Trophoblast cell (in vitro differentiated cells and primary cell): ENCODE measurements at regions not wholly inside any gene's neighbourhood (a gene's known extent, or its start where the extent isn't known, plus 50 kb on each side); places are given as distances from the start of the nearest gene placed in this dataset.

ENCODE experiments used
- DNase-seq, 2 donors: peaks; one replicate each; pipeline ENCODE4 v3.0.0-alpha.2; 2016
- H2AFZ ChIP-seq: 2 replicates; pipeline ENCODE4 v1.6.1; 2013; ENCODE audit warnings: low read length, moderate library complexity, mild to moderate bottlenecking; ENCODE audit not compliant: insufficient read depth, poor library complexity
- H2AK5ac ChIP-seq: 2 replicates; pipeline ENCODE4 v1.6.1; 2013; ENCODE audit warnings: mild to moderate bottlenecking, low read length
- H2BK120ac ChIP-seq: 2 replicates; pipeline ENCODE4 v1.6.1; 2013; ENCODE audit warnings: low read length, mild to moderate bottlenecking, moderate library complexity; ENCODE audit not compliant: insufficient read depth, poor library complexity
- H2BK12ac ChIP-seq: 2 replicates; pipeline ENCODE4 v1.6.1; 2013; ENCODE audit warnings: mild to moderate bottlenecking, low read length, moderate library complexity
- H2BK5ac ChIP-seq: 2 replicates; pipeline ENCODE4 v1.6.1; 2013; ENCODE audit warnings: low read length, low read depth, moderate library complexity, mild to moderate bottlenecking; ENCODE audit not compliant: poor library complexity
- H3K14ac ChIP-seq: 2 replicates; pipeline ENCODE4 v1.6.1; 2013; ENCODE audit warnings: mild to moderate bottlenecking, low read length
- H3K18ac ChIP-seq: 2 replicates; pipeline ENCODE4 v1.6.1; 2013; ENCODE audit warnings: mild to moderate bottlenecking, low read length
- H3K23ac ChIP-seq: 2 replicates; pipeline ENCODE4 v1.6.1; 2013; ENCODE audit warnings: low read length
- H3K27ac ChIP-seq: 2 replicates; pipeline ENCODE4 v1.5.1; 2013; ENCODE audit warnings: low read depth, mild to moderate bottlenecking, inconsistent platforms, low read length, moderate library complexity
- H3K27me3 ChIP-seq: 2 replicates; pipeline ENCODE4 v1.6.1; 2013; ENCODE audit warnings: inconsistent platforms, mild to moderate bottlenecking, low read length, moderate library complexity; ENCODE audit not compliant: insufficient read depth
- H3K36me3 ChIP-seq, 2 experiments: 1 replicate in 1 of 2; 2 replicates in 1 of 2; pipeline ENCODE4 v1.6.1; 2013; ENCODE audit warnings: low read length in 2 of 2, mild to moderate bottlenecking in 2 of 2, moderate library complexity in 1 of 2; ENCODE audit not compliant: insufficient read depth in 2 of 2, control insufficient read depth in 1 of 2
- H3K4ac ChIP-seq: 2 replicates; pipeline ENCODE4 v1.6.1; 2013; ENCODE audit warnings: low read depth, mild to moderate bottlenecking, low read length, moderate library complexity
- H3K4me1 ChIP-seq, 2 experiments: 1 replicate in 1 of 2; 2 replicates in 1 of 2; pipeline ENCODE4 v1.6.1; 2013; ENCODE audit warnings: low read length in 2 of 2, mild to moderate bottlenecking in 2 of 2, moderate library complexity in 1 of 2; ENCODE audit not compliant: insufficient read depth in 2 of 2, control insufficient read depth in 1 of 2
- H3K4me2 ChIP-seq: 2 replicates; pipeline ENCODE4 v1.6.1; 2013; ENCODE audit warnings: inconsistent platforms, mild to moderate bottlenecking, low read length, moderate library complexity
- H3K4me3 ChIP-seq: 2 replicates; pipeline ENCODE4 v1.5.1; 2013; ENCODE audit warnings: mild to moderate bottlenecking, low read depth, low read length, inconsistent platforms
- H3K79me1 ChIP-seq: one replicate; pipeline ENCODE4 v1.6.1; 2013; ENCODE audit warnings: low read length
- H3K79me2 ChIP-seq: 2 replicates; pipeline ENCODE4 v1.6.1; 2013; ENCODE audit warnings: low read length, mild to moderate bottlenecking; ENCODE audit not compliant: control insufficient read depth, insufficient read depth, poor library complexity
- H3K9ac ChIP-seq: 2 replicates; pipeline ENCODE4 v1.6.1; 2013; ENCODE audit warnings: mild to moderate bottlenecking, low read length
- H3K9me3 ChIP-seq: 2 replicates; pipeline ENCODE4 v1.6.1; 2013; ENCODE audit warnings: low read depth, mild to moderate bottlenecking, control low read depth, inconsistent platforms, low read length; ENCODE audit not compliant: insufficient read depth
- H4K12ac ChIP-seq: 2 replicates; pipeline ENCODE4 v1.6.1; 2013; ENCODE audit warnings: low read depth, mild to moderate bottlenecking, low read length, moderate library complexity
- H4K8ac ChIP-seq: 2 replicates; pipeline ENCODE4 v1.6.1; 2013; ENCODE audit warnings: low read depth, mild to moderate bottlenecking, low read length, moderate library complexity
- H4K91ac ChIP-seq: one replicate; pipeline ENCODE4 v1.6.1; 2013; ENCODE audit warnings: low read depth, mild to moderate bottlenecking, low read length, moderate library complexity
- WGBS: extraction: QIAGEN DNeasy Blood & Tissue Kit; methylation state at CpG from one replicate; pipeline ENCODE4 v1.1.7; 2013; ENCODE audit warnings: missing lambda C conversion rate; ENCODE audit not compliant: insufficient read length, insufficient coverage; ENCODE audit errors: extremely low coverage; 5-methylcytosine and 5-hydroxymethylcytosine counted together

- H3K4me3 ChIP-seq, result no peak overlapping the region
- no peaks in the 10 kb centered on the region for H3K79me2 ChIP-seq
- H3K18ac ChIP-seq, result no peak overlapping the region
- H3K4me1 ChIP-seq, result no peaks in the 10 kb centered on the region
- no peak overlapping the region for H3K4ac ChIP-seq
- peaks cover 3% of the 10 kb centered on the region for H3K9me3 ChIP-seq
- no peak for DNase-seq
- H2AK5ac ChIP-seq, result no peak overlapping the region
- no peak overlapping the region for H2BK5ac ChIP-seq
- H3K14ac ChIP-seq, result no peak overlapping the region
- no peak overlapping the region for H2AFZ ChIP-seq
- no peak overlapping the region for H4K12ac ChIP-seq
- H4K8ac ChIP-seq, result no peak overlapping the region
- no peaks in the 10 kb centered on the region for H3K79me1 ChIP-seq
- no peaks in the 10 kb centered on the region for H3K36me3 ChIP-seq
- no peaks in the 10 kb centered on the region for H3K27me3 ChIP-seq
- H4K91ac ChIP-seq, result no peak overlapping the region
- H3K27ac ChIP-seq, result no peak overlapping the region
- no peak overlapping the region for H2BK12ac ChIP-seq
- WGBS, result no CpG with 5 or more reads among the region's 8 CpGs
- H3K4me2 ChIP-seq, result no peak overlapping the region
- H2BK120ac ChIP-seq, result no peak overlapping the region
- H3K23ac ChIP-seq, result no peak overlapping the region
- H3K9ac ChIP-seq, result no peak overlapping the region
These were observed 319.0 kb downstream of the MATN1 start for GRCh38 chr1:30404341-30404740.

- no peaks in the 10 kb centered on the region for H3K4me1 ChIP-seq
- no peaks in the 10 kb centered on the region for H3K36me3 ChIP-seq
- no peak for DNase-seq
- H3K9me3 ChIP-seq, result peaks cover 3% of the 10 kb centered on the region
- no peaks in the 10 kb centered on the region for H3K79me1 ChIP-seq
- no peak overlapping the region for H3K4me3 ChIP-seq
- no peak overlapping the region for H4K8ac ChIP-seq
- H3K4me2 ChIP-seq, result no peak overlapping the region
- no peak overlapping the region for H3K4ac ChIP-seq
- H2BK12ac ChIP-seq, result no peak overlapping the region
- no peak overlapping the region for H3K9ac ChIP-seq
- H3K18ac ChIP-seq, result no peak overlapping the region
- no peak overlapping the region for H3K23ac ChIP-seq
- no peak overlapping the region for H2BK120ac ChIP-seq
- no peak overlapping the region for H4K91ac ChIP-seq
- no peak overlapping the region for H4K12ac ChIP-seq
- no peak overlapping the region for H2BK5ac ChIP-seq
- H3K79me2 ChIP-seq, result no peaks in the 10 kb centered on the region
- no peak overlapping the region for H2AFZ ChIP-seq
- H3K27me3 ChIP-seq, result no peaks in the 10 kb centered on the region
- WGBS, result no CpG with 5 or more reads among the region's 2 CpGs
- no peak overlapping the region for H3K14ac ChIP-seq
- no peak overlapping the region for H3K27ac ChIP-seq
- no peak overlapping the region for H2AK5ac ChIP-seq
These were observed 319.7 kb downstream of the MATN1 start for GRCh38 chr1:30403726-30404125.

- no peak overlapping the region for H2AK5ac ChIP-seq
- H4K8ac ChIP-seq, result no peak overlapping the region
- no CpG with 5 or more reads among the region's 10 CpGs for WGBS
- no peak overlapping the region for H2BK5ac ChIP-seq
- no peak overlapping the region for H3K23ac ChIP-seq
- H3K4me2 ChIP-seq, result no peak overlapping the region
- H3K27me3 ChIP-seq, result no peaks in the 10 kb centered on the region
- H3K79me1 ChIP-seq, result no peaks in the 10 kb centered on the region
- H3K18ac ChIP-seq, result no peak overlapping the region
- no peak overlapping the region for H3K4ac ChIP-seq
- no peak overlapping the region for H3K27ac ChIP-seq
- H3K9me3 ChIP-seq, result peaks cover 3% of the 10 kb centered on the region
- H2BK120ac ChIP-seq, result no peak overlapping the region
- H2AFZ ChIP-seq, result no peak overlapping the region
- no peaks in the 10 kb centered on the region for H3K79me2 ChIP-seq
- H3K4me1 ChIP-seq, result no peaks in the 10 kb centered on the region
- no peak overlapping the region for H4K12ac ChIP-seq
- H2BK12ac ChIP-seq, result no peak overlapping the region
- no peak overlapping the region for H4K91ac ChIP-seq
- no peak overlapping the region for H3K4me3 ChIP-seq
- no peak overlapping the region for H3K9ac ChIP-seq
- no peaks in the 10 kb centered on the region for H3K36me3 ChIP-seq
- H3K14ac ChIP-seq, result no peak overlapping the region
- DNase-seq, result no peak
These were observed 320.2 kb downstream of the MATN1 start for GRCh38 chr1:30403061-30403645.

- Histone ChIP-seq H4K12ac (no peak overlapping the region), H3K18ac (no peak overlapping the region), H3K4me2 (no peak overlapping the region), H2AFZ (no peak overlapping the region), H3K79me2 (no peaks in the 10 kb centered on the region), H3K4me3 (no peak overlapping the region), H2BK12ac (no peak overlapping the region), H3K9ac (no peak overlapping the region), H3K4ac (no peak overlapping the region), H2BK120ac (no peak overlapping the region), H3K4me1 (no peaks in the 10 kb centered on the region), H3K79me1 (no peaks in the 10 kb centered on the region), H3K36me3 (no peaks in the 10 kb centered on the region), H3K27ac (no peak overlapping the region), H3K27me3 (no peaks in the 10 kb centered on the region), H2AK5ac (no peak overlapping the region), H4K91ac (no peak overlapping the region), H2BK5ac (no peak overlapping the region), H4K8ac (no peak overlapping the region), H3K14ac (no peak overlapping the region), H3K9me3 (peaks cover 3% of the 10 kb centered on the region), H3K23ac (no peak overlapping the region)
- no CpG with 5 or more reads among the region's 2 CpGs for WGBS
- no peak for DNase-seq
These were observed 321.4 kb downstream of the MATN1 start for GRCh38 chr1:30402031-30402430.
